Heart right ventricle (tissue), 16 donors: ENCODE measurements at regions not wholly inside any gene's neighbourhood (a gene's known extent, or its start where the extent isn't known, plus 50 kb on each side); places are given as distances from the start of the nearest gene placed in this dataset.
"Not testable (repeated sequence)": the region's sequence is repeated elsewhere in the genome, so short reads cannot be mapped to it uniquely, and the experiment has no call there.

Experiments used
- ATAC-seq, 8 donors: fragments of 200-7000 bp; cut with Tn5 transposase; one replicate each; pipeline ENCODE4 v1.9.1; 2020; ENCODE audit warnings: mild to moderate bottlenecking in 8 of 8, moderate library complexity in 8 of 8, moderate number of reproducible peaks in 1 of 8
- DNase-seq, 2 donors: peaks; one replicate each; pipeline ENCODE4 v3.0.0-alpha.2; 2020
- H3K27ac ChIP-seq, 10 donors: fragments of 200-600 bp; sonication (generic) in 2 of 10; one replicate each; pipeline versions ENCODE4 v1.5.0 to v1.8.0; 2020 to 2022; ENCODE audit warnings: mild to moderate bottlenecking in 3 of 10
- H3K27me3 ChIP-seq, 7 donors: fragments of 200-600 bp; one replicate each; pipeline ENCODE4 v1.8.0; 2021 to 2022; ENCODE audit warnings: mild to moderate bottlenecking in 2 of 7
- H3K36me3 ChIP-seq, 9 donors: fragments of 200-600 bp; sonication (generic) in 1 of 9; one replicate each; pipeline versions ENCODE4 v1.5.0 to v1.8.0; 2020 to 2022; ENCODE audit warnings: mild to moderate bottlenecking in 2 of 9
- H3K4me1 ChIP-seq, 9 donors: fragments of 200-600 bp; sonication (generic) in 1 of 9; one replicate each; pipeline versions ENCODE4 v1.5.0 to v1.8.0; 2020 to 2022; ENCODE audit warnings: mild to moderate bottlenecking in 4 of 9
- H3K4me3 ChIP-seq, 10 donors: fragments of 200-600 bp; sonication (generic) in 2 of 10; one replicate each; pipeline versions ENCODE4 v1.5.0 to v1.8.0; 2020 to 2022; ENCODE audit warnings: mild to moderate bottlenecking in 7 of 10, moderate library complexity in 2 of 10
- H3K9me3 ChIP-seq, 11 donors: fragments of 200-600 bp in 10 of 11; sonication (generic) in 2 of 11; one replicate each; pipeline versions ENCODE4 v1.5.0 to v1.8.0; 2013 to 2022; ENCODE audit warnings: mild to moderate bottlenecking in 2 of 11, control low read depth in 1 of 11, moderate library complexity in 1 of 11
- WGBS, 2 donors: extraction: QIAGEN DNeasy Blood & Tissue Kit; methylation state at CpG; one replicate each; pipeline ENCODE4 v1.1.7; 2013; ENCODE audit warnings: inconsistent platforms in 1 of 2; 5-methylcytosine and 5-hydroxymethylcytosine counted together
- intact Hi-C, 10 donors: fragments of 100-400 bp; cut with DNase I; formaldehyde crosslinking; loops; one replicate each; pipeline versions ENCODE4 v1.11.1 to v1.14.2; 2022
- TF ChIP-seq, protein P1 (sequence below), 9 donors: fragments of 200-600 bp; sonication (generic) in 2 of 9; IDR thresholded peaks; one replicate each; pipeline versions ENCODE4 v1.5.0 to v1.8.0; 2021 to 2022; ENCODE audit warnings: antibody characterized with exemption in 9 of 9, mild to moderate bottlenecking in 5 of 9, moderate library complexity in 1 of 9
- donor health status: Arrhythmogenic right ventricular cardiomyopathy.
- donor health status: ischemic (EF 13 %, LVEDD 7.1; RV severe dilation, severe dysfunction).
- donor health status: healthy with polysubstance abuse.
- donor health status: DM: no; HTN: yes; CAD: no.
- donor health status: DM: no; HTN: no; CAD: no.
- donor health status: ischemic (EF 25% LVEDD 6.9; RV normal size, moderate dysfunction).
- donor health status: ischemic (EF 25% LVEDD 5.7; RV mildly dilated, moderate dysfunction).
- donor health status: healthy.
- donor health status: DM: yes; HTN: yes; CAD: no.
- donor health status: Ischemic cardiomyopathy.
- donor health status: ischemic (EF 35%, LVEDD 5.7; RV mildly dilated, moderate dysfunction).
- donor health status: nonischemic (EF 11% LVEDD 7.7; RV severe dilation, severe dysfunction).
- donor health status: DM: yes; HTN: yes; CAD: no.
- donor health status: PGD.
- donor health status: ischemic (EF 29% LVEDD 5.4; RV normal size, mild dysfunction).
- donor health status: nonischemic (EF 23%, LVEDD 6.1; RV moderate dilation, normal function).

GRCh38 chr2:16974688-16975087 lies 309.1 kb upstream of the CYRIA start:
- no peak overlapping the region for H3K4me3 ChIP-seq
- ATAC-seq = no peak
- DNase-seq = no peak
- H3K27me3 ChIP-seq = no peaks in the 10 kb centered on the region
- no peaks in the 10 kb centered on the region for H3K9me3 ChIP-seq
- H3K27ac ChIP-seq = no peak overlapping the region
- H3K36me3 ChIP-seq = no peaks in the 10 kb centered on the region
- TF ChIP-seq, protein P1, sequence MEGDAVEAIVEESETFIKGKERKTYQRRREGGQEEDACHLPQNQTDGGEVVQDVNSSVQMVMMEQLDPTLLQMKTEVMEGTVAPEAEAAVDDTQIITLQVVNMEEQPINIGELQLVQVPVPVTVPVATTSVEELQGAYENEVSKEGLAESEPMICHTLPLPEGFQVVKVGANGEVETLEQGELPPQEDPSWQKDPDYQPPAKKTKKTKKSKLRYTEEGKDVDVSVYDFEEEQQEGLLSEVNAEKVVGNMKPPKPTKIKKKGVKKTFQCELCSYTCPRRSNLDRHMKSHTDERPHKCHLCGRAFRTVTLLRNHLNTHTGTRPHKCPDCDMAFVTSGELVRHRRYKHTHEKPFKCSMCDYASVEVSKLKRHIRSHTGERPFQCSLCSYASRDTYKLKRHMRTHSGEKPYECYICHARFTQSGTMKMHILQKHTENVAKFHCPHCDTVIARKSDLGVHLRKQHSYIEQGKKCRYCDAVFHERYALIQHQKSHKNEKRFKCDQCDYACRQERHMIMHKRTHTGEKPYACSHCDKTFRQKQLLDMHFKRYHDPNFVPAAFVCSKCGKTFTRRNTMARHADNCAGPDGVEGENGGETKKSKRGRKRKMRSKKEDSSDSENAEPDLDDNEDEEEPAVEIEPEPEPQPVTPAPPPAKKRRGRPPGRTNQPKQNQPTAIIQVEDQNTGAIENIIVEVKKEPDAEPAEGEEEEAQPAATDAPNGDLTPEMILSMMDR (IDR thresholded peaks at IDR 0.05) = no peak
- no peaks in the 10 kb centered on the region for H3K4me1 ChIP-seq
- intact Hi-C loops = no loop called here

GRCh38 chr2:16973586-16974286 lies 308.1 kb upstream of the CYRIA start:
- Histone ChIP-seq H3K4me1 (no peaks in the 10 kb centered on the region), H3K36me3 (no peaks in the 10 kb centered on the region), H3K27ac (no peak overlapping the region), H3K9me3 (no peaks in the 10 kb centered on the region), H3K4me3 (no peak overlapping the region), H3K27me3 (no peaks in the 10 kb centered on the region)
- TF ChIP-seq, protein P1 (IDR thresholded peaks at IDR 0.05) = no peak
- intact Hi-C loops = no loop called here
- 85 to 87% methylated on average over 2 of the region's 2 CpGs for WGBS, 2 donors
- DNase-seq = no peak
- no peak for ATAC-seq

DNA sequence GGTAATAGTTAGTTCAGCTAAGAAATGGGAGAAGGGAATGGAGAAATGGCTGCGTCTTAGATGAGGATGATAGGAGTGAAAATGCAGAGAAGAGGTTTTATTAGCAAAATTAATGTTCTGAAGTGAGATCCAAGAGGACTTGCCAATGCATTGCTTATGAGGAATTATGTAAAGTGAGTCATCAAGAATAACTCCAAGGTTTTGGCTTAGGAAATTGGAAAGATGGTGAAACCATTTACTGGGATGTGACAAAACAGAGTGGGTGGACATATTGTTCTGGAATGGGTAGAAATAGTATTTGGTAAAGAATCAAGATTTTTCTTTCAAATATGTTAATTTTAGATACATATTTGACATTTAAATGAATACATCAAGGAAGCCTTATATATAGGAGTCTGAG lies 306.6 kb upstream of the CYRIA start:
- no peaks in the 10 kb centered on the region for H3K9me3 ChIP-seq
- ATAC-seq (no peak), DNase-seq (no peak)
- no peak overlapping the region for H3K4me3 ChIP-seq
- H3K36me3 ChIP-seq = no peaks in the 10 kb centered on the region
- TF ChIP-seq, protein P1 (IDR thresholded peaks at IDR 0.05) = no peak
- no peak overlapping the region for H3K27ac ChIP-seq
- H3K27me3 ChIP-seq = no peaks in the 10 kb centered on the region
- no peaks in the 10 kb centered on the region for H3K4me1 ChIP-seq
- 97 to 100% methylated on average over 1 of the region's 1 CpG for WGBS, 2 donors
- intact Hi-C loops = no loop called here

- 69 to 81% methylated on average over 4 of the region's 4 CpGs for WGBS, 2 donors
- no peaks in the 10 kb centered on the region for H3K4me1 ChIP-seq
- H3K27ac ChIP-seq = no peak overlapping the region
- no peaks in the 10 kb centered on the region for H3K9me3 ChIP-seq
- no peak overlapping the region for H3K4me3 ChIP-seq
- no peak for DNase-seq
- H3K27me3 ChIP-seq = no peaks in the 10 kb centered on the region
- no peak for ATAC-seq
- no peaks in the 10 kb centered on the region for H3K36me3 ChIP-seq
- TF ChIP-seq, protein P1 (IDR thresholded peaks at IDR 0.05) = no peak
- intact Hi-C loops = no loop called here
These were observed 306.1 kb upstream of the CYRIA start for GRCh38 chr2:16971722-16972234.

GRCh38 chr2:16970948-16971347 lies 305.3 kb upstream of the CYRIA start:
- H3K4me3 ChIP-seq, H3K4me1 ChIP-seq, H3K27me3 ChIP-seq, ATAC-seq, DNase-seq, H3K36me3 ChIP-seq, intact Hi-C loops, H3K27ac ChIP-seq, H3K9me3 ChIP-seq: not testable (repeated sequence)
- WGBS, 2 donors = 89 to 94% methylated on average over 3 of the region's 3 CpGs
